HT-29 (cell line): ENCODE measurements at regions not wholly inside any gene's neighbourhood (a gene's known extent, or its start where the extent isn't known, plus 50 kb on each side); places are given as distances from the start of the nearest gene placed in this dataset.

Experiments
- DNase-seq: peaks from one replicate; pipeline ENCODE4 v3.0.0-alpha.2; 2015; ENCODE audit warnings: low spot score

- no peak for DNase-seq
These were observed 202.9 kb downstream of the GADD45G start for GRCh38 chr9:89807682-89808075.

DNA sequence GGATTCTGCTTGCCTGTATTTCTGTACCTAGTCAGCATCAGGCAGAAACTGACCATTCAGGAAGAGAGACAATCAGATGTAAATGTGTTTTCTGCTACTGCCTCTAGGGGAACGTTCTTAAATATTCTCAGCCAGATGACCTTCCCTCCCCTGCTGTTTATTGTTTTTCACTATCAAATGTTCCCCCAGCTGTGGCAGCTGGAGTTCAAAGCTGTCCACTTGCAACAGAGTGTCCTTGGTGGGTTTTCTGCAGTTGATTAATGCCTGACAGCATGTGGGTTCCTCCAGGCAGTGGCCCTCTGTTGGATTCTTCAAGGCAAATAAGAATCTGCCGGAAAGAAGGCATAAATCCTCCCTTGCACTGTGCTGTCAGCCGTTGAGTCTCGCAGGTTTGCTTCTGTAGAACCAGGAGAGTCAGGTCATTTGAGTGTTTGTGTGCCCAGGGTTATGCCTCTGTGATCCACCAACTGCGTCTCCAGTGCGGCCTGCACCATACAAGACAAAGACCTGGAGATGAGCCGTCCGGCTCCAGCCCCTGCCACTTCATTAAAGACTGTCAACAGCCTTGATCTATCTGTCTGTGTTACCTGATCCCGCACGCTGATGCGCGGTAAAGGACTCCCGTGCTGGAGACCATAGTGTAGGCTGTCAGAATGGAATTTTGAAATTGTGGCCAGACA is 203.4 kb downstream of the GADD45G start:
- DNase-seq: no peak

DNA sequence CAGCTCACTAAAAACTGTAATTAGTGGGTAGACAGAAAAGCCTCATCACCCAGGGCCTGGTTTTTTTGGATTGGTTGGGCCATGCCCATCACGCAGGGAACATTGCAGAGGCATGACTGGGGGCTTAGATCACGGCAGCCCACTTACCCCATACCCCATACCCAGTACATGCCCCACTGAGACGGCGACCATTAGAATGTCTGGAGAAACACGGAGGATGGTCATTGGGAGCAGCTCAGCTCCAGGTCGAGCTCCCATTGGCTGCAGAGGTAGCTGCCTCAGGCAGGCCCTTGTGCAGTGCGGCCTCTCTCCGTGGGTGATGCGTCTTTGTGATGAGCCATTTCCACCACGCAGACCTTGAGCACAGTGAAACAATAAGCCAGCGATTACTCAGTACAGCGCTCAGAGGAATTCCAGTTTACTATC is 204.0 kb downstream of the GADD45G start:
- no peak for DNase-seq

GRCh38 chr9:89810431-89810830 is 205.6 kb downstream of the GADD45G start:
- no peak for DNase-seq

- no peak for DNase-seq
These were observed 206.5 kb downstream of the GADD45G start for GRCh38 chr9:89811356-89811755.

DNA sequence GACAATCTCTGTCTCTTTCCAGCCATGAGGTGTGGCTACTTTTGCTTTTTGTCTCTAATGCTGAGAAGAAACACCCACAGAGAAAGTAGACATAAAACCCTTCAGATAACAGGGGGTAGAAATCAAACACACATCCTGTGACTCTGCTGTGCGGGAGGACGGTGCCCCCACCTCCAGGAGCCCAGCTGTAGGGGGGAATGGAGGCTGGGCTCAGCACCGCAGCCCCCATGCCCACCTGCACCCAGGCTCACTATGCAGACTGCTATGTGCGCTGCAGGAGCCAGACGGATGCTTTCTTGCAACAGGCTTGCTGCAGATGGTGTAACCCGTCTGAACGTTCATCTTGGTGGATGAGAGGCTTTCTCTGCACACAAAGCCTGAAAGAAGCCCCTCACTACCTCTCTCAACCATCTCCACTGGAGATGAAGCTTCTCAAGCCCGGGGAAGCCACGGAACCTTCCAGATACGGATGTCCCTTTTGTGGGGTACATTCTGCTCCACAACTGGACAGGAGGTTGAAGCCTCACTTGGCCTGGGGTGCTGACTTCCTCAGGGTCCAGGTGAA is 207.2 kb downstream of the GADD45G start:
- DNase-seq: no peak

GRCh38 chr9:89812556-89813181 is 207.9 kb downstream of the GADD45G start:
- no peak for DNase-seq

GRCh38 chr9:89813482-89813881 is 208.7 kb downstream of the GADD45G start:
- no peak for DNase-seq

DNA sequence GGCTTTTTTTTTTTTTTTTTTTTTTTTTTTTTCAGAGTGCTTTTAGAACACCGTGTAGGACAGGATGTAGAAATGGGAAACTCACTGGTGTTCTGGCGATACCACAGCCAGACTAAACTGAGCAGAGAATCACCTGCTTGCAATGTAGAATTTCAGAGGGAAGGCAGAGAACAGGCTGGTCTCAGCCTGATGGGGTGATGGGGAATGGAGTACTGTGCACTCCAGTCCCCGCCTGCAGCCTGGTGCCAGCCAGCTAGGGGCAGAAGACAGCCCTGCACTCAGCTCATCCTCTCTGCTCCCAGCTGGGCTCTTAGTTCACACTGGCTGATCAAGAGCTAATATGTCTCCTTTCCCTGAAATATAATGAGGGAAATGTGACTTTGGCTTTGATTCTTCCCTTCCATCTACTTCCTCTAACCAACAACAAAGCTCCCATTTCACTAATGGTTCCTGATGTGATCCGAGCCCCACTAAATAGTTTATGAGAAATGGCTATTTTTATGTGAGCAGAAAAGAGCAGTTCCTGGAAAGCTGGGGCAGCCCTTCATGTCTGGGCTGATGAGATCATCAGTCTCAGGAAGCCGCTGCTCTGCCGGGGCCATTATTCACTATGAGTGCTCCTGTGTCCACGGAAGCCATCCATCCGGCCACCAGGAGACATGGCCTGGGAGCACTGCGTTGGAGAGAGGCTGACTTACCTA is 209.7 kb downstream of the GADD45G start:
- DNase-seq: no peak

DNA sequence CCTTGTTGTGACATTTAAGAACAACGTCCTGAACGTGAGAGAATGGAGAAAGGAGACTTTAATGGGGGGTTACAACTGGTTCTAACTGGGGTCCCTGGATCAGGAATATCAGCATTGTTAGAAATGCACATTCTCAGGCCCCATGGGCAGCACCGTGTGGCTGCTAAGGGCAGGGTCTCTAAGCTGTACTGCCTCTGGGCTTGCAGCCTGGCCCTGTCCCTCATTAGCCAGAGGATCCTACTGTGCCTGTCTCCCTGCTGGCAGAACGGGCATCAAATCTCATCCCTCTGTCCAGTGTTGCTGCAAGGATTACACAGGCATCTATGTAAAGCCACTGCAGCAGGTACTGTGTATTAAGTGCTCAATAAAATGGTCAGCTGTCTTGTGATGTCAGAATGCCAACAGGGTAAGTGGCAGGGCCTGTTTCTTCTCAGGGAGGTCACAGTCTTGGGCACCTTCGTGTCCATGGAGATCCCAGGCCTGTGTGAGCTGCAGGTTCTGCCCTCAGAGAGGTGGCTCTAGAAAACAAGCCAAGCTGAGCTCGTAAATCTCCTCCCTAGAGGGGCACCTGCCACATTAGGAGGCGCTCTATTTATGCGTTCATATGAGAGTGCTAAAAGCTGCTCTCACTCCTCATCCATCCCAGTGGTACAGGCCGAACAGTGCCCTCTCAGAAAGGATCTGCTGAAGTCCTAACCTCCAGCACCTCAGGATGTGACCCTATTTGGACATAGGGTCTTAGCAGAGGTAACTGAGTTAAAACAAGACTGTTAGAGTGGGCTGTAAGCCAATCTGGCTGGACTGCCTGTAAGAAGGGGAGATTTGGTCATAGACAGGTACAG is 210.5 kb downstream of the GADD45G start:
- DNase-seq: no peak

DNA sequence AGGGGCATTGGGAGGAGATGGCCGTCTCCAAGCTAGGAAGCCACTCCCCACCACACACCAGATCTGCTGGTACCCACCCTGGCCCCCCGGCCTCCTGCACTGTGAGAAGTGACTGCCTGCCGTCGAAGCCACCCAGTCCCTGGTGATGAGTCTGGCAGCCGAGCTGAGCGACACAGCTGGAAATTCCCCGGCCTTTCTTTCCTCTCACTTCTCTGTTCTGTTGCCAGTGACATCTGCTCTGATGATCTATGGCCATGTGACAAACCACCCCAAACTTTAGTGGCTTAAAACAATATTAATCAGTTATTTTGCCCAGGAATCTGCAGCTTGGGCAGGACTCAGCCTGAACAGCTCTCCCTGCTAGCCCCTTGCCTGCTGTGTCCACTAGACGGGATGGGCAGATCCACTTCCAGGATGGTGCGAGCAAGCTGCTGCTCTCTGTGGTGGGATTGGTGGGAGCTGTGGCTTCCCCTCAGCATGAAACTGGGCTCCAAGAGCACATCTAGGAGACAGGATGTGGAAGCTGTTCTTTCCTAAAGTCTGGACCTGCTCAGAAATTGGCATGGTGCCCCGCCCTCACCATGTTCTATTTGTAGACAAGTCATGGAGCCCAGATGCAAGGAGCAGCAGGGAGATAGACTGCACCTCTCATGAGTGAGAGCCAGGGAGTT is 211.2 kb downstream of the GADD45G start:
- no peak for DNase-seq

DNA sequence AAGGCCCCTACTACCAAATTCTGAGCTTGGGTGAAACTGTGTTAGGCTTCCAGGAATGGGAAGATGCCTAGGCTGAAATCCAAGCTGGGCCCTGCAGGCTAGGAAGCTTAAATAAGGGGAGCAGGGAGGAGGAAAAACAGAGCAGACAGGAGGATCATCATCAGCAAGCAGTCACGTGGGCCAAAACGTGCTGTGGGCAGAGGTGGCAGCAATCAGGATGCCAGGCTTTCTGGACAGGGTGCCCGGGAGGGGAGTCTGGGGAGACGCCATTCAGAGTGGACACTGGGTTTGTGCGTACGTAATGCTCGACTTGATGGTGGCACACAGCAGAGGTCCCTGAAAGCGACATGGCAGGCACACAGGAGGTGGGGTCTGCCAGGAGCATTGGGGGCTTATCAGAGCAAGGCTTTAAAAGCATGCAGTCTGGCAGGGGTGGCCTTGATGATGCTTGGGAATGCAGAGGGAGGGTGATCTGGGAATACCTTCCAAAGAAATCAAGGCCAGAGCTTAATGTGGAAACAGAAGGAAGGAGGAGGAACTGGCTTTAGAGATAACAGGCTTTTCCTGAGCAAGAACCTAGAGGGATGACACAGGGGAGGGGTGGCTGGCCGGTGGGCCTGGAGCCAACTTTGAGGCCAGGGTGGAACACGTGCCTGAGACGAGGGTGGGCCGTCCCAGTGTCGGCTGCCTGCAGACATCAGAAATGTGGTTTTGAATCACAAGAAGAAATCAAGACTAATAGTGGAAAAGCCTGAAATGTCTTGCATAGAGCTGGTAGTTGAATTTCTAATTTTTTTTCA is 212.5 kb downstream of the GADD45G start:
- DNase-seq: no peak

DNA sequence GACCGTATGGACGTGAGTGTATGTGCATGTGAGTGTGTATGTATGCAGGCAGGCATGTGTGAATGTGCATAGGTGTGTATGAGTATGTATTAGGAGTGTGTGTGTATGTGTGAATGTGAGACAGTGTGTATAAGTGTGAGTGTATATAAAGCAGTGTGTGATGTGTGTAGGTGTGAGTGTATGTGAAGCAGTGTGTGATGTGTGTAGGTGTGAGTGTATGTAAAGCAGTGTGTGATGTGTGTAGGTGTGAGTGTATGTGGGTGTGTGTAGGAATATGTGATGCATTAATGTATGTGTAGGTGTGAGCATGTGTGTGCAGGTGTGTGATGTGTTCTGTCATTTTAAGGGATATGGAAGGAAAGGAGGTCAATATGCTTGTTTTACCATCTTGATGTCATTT is 215.5 kb downstream of the GADD45G start:
- no peak for DNase-seq

DNA sequence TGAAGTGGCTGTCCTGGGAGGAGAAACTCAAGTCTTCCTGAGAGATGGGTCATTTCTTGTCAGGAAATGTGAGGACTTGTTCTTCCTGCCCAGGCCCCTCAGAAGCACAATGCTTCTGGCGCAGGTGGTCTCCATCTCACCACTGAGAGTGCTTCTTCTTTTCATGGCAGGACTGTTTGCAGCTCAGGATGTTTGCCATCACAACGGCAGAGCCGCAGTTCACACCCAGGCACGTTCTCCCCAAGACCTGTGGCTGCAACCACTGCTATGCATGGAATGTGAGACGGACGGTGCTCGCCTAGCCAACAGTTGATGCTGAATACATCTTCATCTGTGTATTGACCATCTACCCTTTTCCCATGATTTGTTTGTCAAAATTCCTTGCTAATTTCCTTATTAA is 216.3 kb downstream of the GADD45G start:
- DNase-seq: no peak

DNA sequence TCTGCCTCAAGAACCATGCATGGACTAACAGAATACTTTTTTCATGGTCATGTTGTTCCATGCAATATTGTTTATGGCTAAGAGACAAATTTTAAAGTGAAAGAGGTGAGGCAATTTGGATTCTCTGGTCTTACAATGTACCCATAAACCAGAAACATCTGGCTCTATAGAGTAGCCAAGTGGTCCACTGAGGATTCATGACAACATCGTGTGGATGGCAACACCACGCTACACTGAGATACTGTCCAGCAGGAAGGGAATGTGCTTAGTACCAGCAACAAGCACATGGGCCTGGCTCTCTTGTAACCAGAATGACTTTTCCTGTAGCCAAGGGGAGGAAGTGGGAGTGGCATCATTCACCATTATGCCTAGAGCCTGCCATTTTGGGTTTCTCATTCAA is 218.2 kb downstream of the GADD45G start:
- DNase-seq: no peak

GRCh38 chr9:89825669-89826068 is 220.9 kb downstream of the GADD45G start:
- DNase-seq: no peak

DNA sequence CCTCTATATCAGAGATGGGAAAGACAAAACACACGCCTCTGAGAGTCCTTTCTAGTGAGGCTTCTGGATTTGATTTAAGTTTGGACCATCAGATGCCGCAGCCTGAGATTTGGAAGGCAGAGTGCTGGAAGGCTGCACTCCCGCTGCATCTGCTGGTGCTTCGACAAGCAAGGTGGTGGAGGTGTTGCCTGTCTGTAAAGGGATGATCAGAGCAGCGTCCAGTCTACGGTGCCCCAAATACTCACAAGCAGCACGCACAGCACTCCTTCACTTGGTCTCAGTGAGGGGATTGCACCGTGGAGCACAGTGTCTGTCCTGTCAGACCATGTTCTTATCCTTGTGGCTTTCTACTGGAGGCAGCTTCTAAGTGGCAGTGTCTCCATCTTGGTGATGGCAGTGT is 221.4 kb downstream of the GADD45G start:
- no peak for DNase-seq

- DNase-seq: no peak
These were observed 224.5 kb downstream of the GADD45G start for GRCh38 chr9:89829346-89829745.

DNA sequence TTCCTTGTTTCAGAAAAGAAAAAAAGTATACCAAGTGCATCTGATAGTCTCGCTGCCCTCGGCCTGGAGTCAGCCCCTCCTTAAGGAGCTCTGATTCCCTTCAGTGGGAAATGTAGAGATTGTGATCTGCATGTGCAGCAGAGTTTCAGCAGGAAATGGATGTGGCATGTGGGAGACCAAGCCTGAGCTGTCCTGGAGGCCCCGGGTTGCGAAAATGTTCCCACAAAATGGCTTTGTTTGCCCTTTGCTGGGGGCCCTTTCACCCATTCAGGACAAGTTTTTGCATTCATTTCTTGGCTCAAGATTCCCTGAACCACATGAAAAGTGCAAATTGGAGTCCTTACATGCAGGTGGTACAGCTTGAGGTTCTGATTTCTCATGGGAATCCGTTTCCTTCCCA is 230.9 kb downstream of the GADD45G start:
- DNase-seq: no peak

DNA sequence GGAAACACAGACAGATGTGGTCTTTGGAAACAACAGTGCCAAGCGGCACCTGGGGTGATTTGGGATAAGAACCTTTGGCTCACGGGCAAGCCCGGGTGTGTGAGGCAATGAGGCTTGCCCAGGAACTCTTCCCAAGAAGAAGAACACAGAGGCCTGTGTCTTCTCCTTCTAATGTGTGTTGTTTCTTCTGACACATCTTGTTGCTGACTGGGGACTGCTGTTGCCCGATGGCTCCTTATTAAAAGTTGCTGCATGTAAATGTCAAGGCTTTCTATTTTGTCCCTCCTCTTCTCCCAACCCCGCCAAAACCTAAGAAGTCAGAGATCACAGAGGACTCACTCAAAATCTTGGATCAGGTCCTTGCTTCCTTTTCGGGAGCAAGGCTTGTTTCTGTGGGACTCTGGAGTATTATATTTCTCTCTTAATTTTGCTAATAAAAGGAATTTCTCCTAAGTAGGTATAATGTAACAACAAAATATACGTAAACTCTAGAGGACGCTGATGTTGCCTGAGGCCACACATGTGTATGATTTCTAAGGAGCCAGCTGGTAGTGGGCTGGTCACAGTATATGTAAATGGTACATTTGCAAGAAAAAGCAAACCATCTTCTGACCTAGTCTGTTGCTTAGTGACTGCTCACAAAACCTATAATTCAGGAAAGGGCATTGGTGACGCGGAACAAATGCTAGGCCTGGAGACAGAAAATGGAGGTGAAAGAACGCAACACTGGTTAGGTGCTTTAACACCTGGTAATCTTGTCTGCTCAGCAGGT is 232.5 kb downstream of the GADD45G start:
- DNase-seq: no peak
